ENCODE measurements at regions not wholly inside any gene's neighbourhood (a gene's known extent, or its start where the extent isn't known, plus 50 kb on each side); places are given as distances from the start of the nearest gene placed in this dataset.

GRCh38 chr20:59469267-59470252, 134.8 kb upstream of the PHACTR3 start:
- H3K4me3 ChIP-seq (replicated peaks in 1 of 3; ENCODE audit: insufficient read depth in 1 of 3, low read depth in 1 of 3, low read length in 3 of 3), result no peak overlapping the region
- H3K9me3 ChIP-seq (replicated peaks; ENCODE audit: control insufficient read depth, insufficient read depth, low read length), result no peaks in the 10 kb centered on the region
- H3K9ac ChIP-seq (replicated peaks; ENCODE audit: extremely low read depth, insufficient read depth, low read length), result no peak overlapping the region
- BruUV-seq (replicated peaks), result no TSS peak
- dilution Hi-C loops (cut with MboI; ENCODE audit: extremely low pct_ligation_motif_present, low sequenced_read_pairs), result no loop called here
- FAIRE-seq (no peak), DNase-seq (ENCODE audit: low read depth, low spot score) (no peak)
- no peak overlapping the region for H2AFZ ChIP-seq (ENCODE audit: low read depth, low read length)
- ChIA-PET CTCF (no interaction called here), POLR2A (no interaction called here)
- no peaks in the 10 kb centered on the region for H3K79me2 ChIP-seq (ENCODE audit: control insufficient read depth, insufficient read depth, low read length)
- H3K9me1 ChIP-seq (replicated peaks; ENCODE audit: control insufficient read depth, extremely low read depth, insufficient read depth, low read length), result no peaks in the 10 kb centered on the region
- H3K27me3 ChIP-seq (ENCODE audit: control insufficient read depth in 2 of 2, insufficient read depth in 2 of 2, low read length in 2 of 2), result no peaks in the 10 kb centered on the region
- no peak overlapping the region for H3K4me2 ChIP-seq (ENCODE audit: insufficient read depth, low read length)
- no peak for TF ChIP-seq MYC (IDR thresholded peaks at IDR 0.05; ENCODE audit: low read depth, low read length)
- TF ChIP-seq FOS (IDR thresholded peaks at IDR 0.05; ENCODE audit: borderline replicate concordance, insufficient read depth, low read length), result no peak
- TF ChIP-seq POLR2AphosphoS5 (IDR thresholded peaks at IDR 0.05; ENCODE audit: insufficient read depth, low read depth, low read length), result no peak
- no peak for TF ChIP-seq JUN (IDR thresholded peaks at IDR 0.05; ENCODE audit: borderline replicate concordance, insufficient read depth, insufficient read length, low read depth)
- TF ChIP-seq CTCF (IDR thresholded peaks at IDR 0.05; ENCODE audit: extremely low read depth in 1 of 2, insufficient read depth in 1 of 2, low read depth in 1 of 2, low read length in 2 of 2), result no peak
- no peak for TF ChIP-seq MAX (IDR thresholded peaks at IDR 0.05; ENCODE audit: insufficient read depth, insufficient read length)
- no peak for TF ChIP-seq GATA2 (IDR thresholded peaks at IDR 0.05; ENCODE audit: insufficient read depth, insufficient read length, low read depth, low read length)
- TF ChIP-seq EZH2 (IDR thresholded peaks at IDR 0.05; ENCODE audit: borderline replicate concordance, low read depth, low read length, severe bottlenecking), result no peak
- no peaks in the 10 kb centered on the region for H3K4me1 ChIP-seq (ENCODE audit: control insufficient read depth, extremely low read depth, insufficient read depth, low read length)
- no peaks in the 10 kb centered on the region for H4K20me1 ChIP-seq (replicated peaks; ENCODE audit: control insufficient read depth, extremely low read depth, insufficient read depth, low read length)
- no peak overlapping the region for H3K27ac ChIP-seq (ENCODE audit: insufficient read depth, low read depth, low read length)
- intact Hi-C loops (cut with micrococcal nuclease), result no loop called here
- no peaks in the 10 kb centered on the region for H3K36me3 ChIP-seq (ENCODE audit: control insufficient read depth in 2 of 2, extremely low read depth in 1 of 2, insufficient read depth in 2 of 2, low read length in 2 of 2)

Data from endothelial cell of umbilical vein (primary cell).